GM21576 (cell line): ENCODE measurements at regions not wholly inside any gene's neighbourhood (a gene's known extent, or its start where the extent isn't known, plus 50 kb on each side); places are given as distances from the start of the nearest gene placed in this dataset.
"Not testable (repeated sequence)": the region's sequence is repeated elsewhere in the genome, so short reads cannot be mapped to it uniquely, and the experiment has no call there.

Experiments used
- ATAC-seq: cut with Tn5 transposase; IDR thresholded peaks from one replicate; pipeline ENCODE4 v1.9.1; 2021; ENCODE audit warnings: mild to moderate bottlenecking, moderate library complexity; ENCODE audit not compliant: unreplicated experiment

GRCh38 chr3:15982667-15983196 is 185.0 kb upstream of the ANKRD28 start:
- no peak for ATAC-seq

- ATAC-seq: no peak
Measured at GRCh38 chr3:15983232-15983631, 185.5 kb upstream of the ANKRD28 start.

DNA sequence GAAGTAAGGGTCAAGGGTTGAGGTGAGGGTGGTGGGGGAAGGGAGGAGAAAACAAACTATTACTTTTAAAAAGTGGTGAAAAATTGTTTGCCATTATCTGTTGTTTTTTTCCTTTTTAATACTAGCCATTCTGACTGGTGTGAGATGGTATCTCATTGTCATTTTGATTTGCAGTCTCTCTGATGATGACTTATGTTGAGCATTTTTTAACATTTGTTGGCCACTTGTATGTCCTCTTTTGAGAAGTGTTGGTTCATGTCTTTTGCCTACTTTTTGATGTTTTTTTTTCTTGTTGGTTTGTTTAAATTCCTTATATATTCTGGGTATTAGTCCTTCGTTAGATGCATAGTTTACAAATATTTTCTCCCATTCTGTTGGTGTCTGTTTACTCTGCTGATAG is 185.9 kb upstream of the ANKRD28 start:
- no peak for ATAC-seq

GRCh38 chr3:15989419-15989818 is 185.1 kb upstream of the GALNT15 start:
- no peak for ATAC-seq

DNA sequence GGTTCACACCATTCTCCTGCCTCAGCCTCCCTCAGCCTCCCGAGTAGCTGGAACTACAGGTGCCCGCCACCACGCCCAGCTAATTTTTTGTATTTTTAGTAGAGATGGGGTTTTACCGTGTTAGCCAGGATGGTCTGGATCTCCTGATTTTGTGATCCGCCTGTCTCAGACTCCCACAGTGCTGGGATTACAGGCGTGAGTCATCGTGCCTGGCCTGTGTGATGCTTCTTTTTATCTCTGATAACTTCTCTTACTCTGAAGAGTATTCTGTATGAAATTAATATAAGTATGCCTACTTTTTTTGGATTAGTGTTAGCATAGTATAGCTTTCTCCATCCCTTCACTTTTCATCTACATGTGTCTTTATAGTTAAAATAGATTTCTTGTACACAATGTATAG is 180.8 kb upstream of the GALNT15 start:
- ATAC-seq: not testable (repeated sequence)

- ATAC-seq: not testable (repeated sequence)
Measured at GRCh38 chr3:15996496-15996895, 178.0 kb upstream of the GALNT15 start.

DNA sequence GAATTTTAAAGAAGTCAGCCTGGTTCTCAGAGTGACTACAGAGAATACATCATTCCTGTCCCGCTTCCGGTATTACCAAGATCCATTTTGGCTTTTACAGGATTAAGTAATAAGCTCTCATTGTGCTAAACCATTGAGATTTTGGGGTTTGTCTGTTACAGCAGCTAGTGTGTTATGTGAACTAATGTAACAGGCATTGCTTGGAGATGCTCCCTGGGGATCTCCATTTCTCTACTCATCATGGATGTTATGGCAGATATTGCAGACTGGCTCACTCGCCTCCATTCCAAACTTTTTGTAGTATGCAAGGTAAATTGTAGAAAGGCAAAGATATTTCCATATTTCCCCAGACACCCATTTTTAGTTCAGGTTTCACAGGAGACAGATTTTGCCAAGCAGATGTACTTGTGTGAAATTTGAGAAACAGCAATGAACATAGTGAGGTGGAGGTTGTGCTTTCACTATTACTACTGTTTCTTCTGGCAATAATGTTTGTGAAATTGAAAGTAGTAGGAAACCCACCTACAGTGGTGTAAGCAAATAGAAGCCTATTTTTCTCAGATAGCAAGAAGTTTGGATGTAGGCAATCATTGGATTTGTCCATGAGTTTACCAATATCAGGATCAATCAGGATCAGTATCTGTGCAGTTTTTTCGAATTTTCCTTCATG is 177.1 kb upstream of the GALNT15 start:
- no peak for ATAC-seq

DNA sequence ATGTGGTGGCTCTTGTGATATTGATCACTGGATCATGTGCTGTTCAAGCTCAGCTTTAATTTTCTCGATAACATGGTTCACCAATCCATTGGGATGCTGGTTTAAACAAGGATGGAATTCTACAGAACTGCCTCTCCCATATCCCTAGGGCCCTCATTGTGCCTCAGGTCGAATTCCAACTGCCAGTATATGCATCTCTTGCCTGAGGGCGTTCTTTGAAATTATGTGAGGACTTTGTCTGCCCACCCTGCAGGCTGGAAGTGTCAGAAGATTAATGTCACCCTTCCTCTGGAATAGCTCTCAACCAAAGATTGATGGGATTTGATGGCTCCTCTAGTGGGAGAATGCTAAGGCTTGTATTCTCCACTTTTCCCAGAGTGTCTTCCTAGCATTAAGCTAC is 175.6 kb upstream of the GALNT15 start:
- ATAC-seq: no peak

- no peak for ATAC-seq
Measured at GRCh38 chr3:16004812-16005211, 169.7 kb upstream of the GALNT15 start.

DNA sequence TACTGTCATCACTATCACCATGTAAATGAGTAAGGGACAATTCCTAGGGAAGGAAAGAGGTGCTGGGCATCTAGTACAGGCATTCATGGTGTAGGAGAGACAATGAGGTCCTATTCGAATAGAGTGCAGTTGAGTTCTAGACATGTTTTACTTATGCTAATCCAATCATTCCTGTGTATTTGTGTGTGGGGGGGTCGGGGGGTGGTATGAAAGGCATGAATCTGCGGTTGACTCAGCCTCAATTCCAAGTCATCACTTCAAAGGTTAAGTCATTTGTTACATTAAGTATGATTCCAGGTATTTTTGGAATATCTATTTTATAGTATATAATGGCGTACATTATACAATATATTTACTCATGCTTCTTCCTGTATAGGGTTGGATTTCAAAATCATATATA is 163.1 kb upstream of the GALNT15 start:
- ATAC-seq: no peak

GRCh38 chr3:16012086-16012485 is 162.4 kb upstream of the GALNT15 start:
- no peak for ATAC-seq

- ATAC-seq: no peak
Measured at GRCh38 chr3:16013568-16013967, 160.9 kb upstream of the GALNT15 start.

DNA sequence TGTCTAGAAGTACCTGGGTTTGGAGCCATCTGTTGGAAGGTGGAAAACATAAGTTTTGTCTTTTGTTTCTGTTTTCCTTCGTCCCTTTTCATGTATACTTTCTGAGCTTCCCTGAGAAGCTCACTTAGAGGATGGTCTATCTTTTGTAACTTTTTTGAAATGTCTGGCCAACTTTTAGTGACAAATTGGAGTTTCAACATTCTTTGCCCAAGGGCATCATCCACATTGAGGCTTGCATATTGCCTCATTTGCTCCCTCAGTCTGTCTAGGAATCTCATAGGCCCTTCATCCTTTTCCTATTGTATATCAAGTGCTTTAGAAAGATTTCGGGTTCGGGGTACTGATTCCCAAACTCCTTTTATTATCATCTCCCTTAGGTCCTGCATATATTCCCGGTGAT is 152.7 kb upstream of the GALNT15 start:
- ATAC-seq: not testable (repeated sequence)

- not testable (repeated sequence) for ATAC-seq
Measured at GRCh38 chr3:16023881-16024280, 150.6 kb upstream of the GALNT15 start.

DNA sequence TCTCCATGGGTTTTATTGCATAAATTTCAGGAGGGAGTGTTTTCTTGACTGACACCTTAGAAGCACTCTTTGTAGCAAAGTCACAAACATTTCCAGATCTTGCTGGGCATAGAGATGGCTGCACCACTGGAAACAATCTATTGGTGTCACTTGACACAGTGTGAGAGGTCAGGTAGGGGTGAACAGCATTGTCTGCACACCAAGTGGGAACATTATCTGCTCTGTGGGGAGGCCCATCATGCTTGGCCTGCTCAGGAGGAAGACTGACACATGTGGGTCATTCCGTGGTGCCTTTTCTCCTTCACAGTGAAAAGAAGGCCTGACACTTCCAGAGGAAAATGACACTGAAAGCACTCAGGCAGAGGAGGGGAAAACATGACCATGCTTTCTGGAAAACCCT is 149.9 kb upstream of the GALNT15 start:
- ATAC-seq: no peak

DNA sequence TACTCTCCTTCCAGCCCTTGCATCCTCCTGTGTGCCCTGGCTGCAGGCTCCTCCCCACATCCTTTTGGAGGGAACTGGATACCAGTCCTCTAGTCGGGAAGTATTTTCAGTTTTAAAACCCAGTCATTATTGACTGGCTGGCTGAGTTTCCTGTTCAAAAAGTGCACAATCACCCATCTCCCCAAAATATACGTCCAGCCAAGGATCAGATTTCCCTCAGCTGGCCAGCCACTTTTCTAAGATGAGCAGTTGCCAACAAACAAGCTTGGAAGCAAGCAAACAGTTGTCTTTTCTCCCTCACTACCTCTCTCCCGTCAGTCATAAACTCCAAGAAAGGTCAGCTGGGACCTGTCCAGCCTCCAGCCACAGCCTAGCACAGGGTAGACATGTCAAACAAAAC is 147.7 kb upstream of the GALNT15 start:
- no peak for ATAC-seq

- ATAC-seq: no peak
Measured at GRCh38 chr3:16028604-16029003, 145.9 kb upstream of the GALNT15 start.

DNA sequence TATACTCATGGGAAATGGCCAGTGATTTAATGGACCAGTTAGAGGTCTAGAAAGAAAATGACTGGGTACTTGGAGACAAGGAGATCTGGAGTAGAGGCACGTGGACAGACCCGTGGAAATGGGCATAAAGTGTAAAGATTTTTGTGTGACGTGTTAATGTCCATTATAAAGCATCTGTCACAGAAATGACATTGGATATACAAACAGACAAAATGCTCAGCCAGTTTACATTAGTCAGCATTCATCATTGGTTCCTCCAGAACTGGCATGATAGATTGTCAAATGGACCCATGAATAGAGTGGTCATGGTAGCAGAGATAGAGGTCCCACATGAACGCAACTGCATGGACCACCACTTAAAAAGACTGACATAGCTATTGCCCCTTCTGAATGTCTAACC is 144.1 kb upstream of the GALNT15 start:
- no peak for ATAC-seq

DNA sequence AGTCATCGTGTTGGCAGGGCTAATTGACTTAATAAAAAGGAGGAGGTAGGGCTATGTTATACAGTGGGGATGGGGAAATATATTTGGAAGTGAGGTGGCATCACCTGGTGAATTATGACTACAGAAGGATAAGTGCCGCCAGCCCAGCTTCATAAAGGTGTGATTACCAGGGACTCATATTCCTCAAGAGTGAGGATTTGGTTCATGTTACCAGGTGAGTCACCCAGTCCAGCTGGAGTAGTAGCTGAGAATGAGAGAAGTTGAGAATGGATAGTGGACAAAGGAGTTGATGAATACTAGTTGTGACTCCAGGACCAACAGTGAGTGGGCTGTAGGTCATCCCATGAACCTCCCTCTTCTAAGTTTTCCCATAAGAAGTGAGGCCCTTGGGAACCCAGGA is 143.0 kb upstream of the GALNT15 start:
- ATAC-seq: no peak

DNA sequence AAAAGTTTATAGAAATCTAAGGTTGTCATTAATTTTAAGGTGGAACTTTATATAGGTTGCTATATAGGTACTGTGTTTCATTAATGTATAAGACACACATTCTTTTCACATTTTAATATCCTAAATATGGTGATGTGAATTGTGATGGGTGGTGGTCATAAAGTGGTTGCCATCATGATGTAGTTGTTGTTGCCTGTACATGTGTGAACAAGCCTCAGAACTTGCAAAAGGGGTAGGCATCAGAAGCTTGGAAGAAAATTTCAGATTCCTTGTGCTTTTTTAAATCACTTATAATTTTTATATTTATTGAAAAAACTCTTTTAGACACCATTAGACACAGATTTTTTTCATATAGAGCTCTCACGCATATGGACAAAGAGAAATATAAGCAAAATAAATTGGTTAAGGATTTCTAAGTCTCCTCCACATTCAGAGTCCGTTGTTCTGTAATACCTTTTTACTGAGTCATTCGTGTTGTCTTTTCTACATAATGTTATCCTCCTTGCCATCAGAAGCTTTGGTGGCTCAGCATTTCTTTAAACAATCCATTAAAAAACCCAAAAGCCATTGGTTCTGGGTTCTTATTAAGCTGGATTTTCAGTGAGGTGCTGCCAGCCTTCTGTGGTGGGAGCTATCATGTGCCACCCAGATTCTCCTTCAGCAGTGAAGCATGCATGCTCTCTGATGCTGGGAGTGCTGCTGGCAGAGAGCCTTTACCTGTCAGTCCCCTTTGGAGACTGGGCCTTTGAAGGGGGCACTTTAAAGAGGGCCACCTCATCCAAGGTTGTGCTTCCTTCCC is 140.4 kb upstream of the GALNT15 start:
- ATAC-seq: no peak

- ATAC-seq: no peak
Measured at GRCh38 chr3:16040991-16041390, 133.5 kb upstream of the GALNT15 start.
